A673 (cell line): ENCODE measurements at regions not wholly inside any gene's neighbourhood (a gene's known extent, or its start where the extent isn't known, plus 50 kb on each side); places are given as distances from the start of the nearest gene placed in this dataset.

ENCODE experiments used
- BruUV-seq: library from RNA; stranded (reverse); fragments of 400-500 nt; replicated peaks from 2 replicates; lab custom pipeline; 2021; lab: Mats Ljungman, UMichigan
- CTCF ChIA-PET: fragments of 300-600 bp; sonication (Branson Sonifier 250); formaldehyde crosslinking; loops from one replicate; lab custom pipeline; 2022; ENCODE audit warnings: antibody characterized with exemption; lab: Charles Lee
- POLR2A ChIA-PET: fragments of 300-600 bp; sonication (Branson Sonifier 250); formaldehyde crosslinking; loops from one replicate; lab custom pipeline; 2022; ENCODE audit warnings: antibody characterized with exemption; ENCODE audit not compliant: low non-redundant PET; lab: Charles Lee
- DNase-seq: peaks from one replicate; pipeline ENCODE4 v3.0.0-alpha.2; 2015; ENCODE audit warnings: low spot score
- H3K27ac ChIP-seq: fragments of 200-600 bp; sonication (generic); 2 replicates; pipeline ENCODE4 v1.5.1; 2016; ENCODE audit warnings: mixed run types, low read depth, mild to moderate bottlenecking, mixed read lengths, antibody characterized with exemption, low read length; ENCODE audit not compliant: poor library complexity, severe bottlenecking
- H3K27me3 ChIP-seq: fragments of 200-600 bp; sonication (generic); replicated peaks from 2 replicates; pipeline ENCODE4 v1.6.1; 2017; ENCODE audit warnings: mixed run types, low read depth, mild to moderate bottlenecking, mixed read lengths, antibody characterized with exemption, low read length; ENCODE audit not compliant: insufficient read depth, poor library complexity
- H3K36me3 ChIP-seq: fragments of 200-600 bp; sonication (generic); 2 replicates; pipeline ENCODE4 v1.6.1; 2016; ENCODE audit warnings: mixed run types, mild to moderate bottlenecking, mixed read lengths, antibody characterized with exemption, low read length; ENCODE audit not compliant: insufficient read depth, poor library complexity, severe bottlenecking
- H3K4me1 ChIP-seq: fragments of 200-600 bp; sonication (generic); 2 replicates; pipeline ENCODE4 v1.6.1; 2017; ENCODE audit warnings: mixed run types, mild to moderate bottlenecking, mixed read lengths, antibody characterized with exemption, low read length; ENCODE audit not compliant: insufficient read depth, poor library complexity, severe bottlenecking
- H3K4me3 ChIP-seq: fragments of 200-600 bp; sonication (generic); 2 replicates; pipeline ENCODE4 v1.5.1; 2016; ENCODE audit warnings: low read depth, mixed run types, mild to moderate bottlenecking, mixed read lengths, low read length; ENCODE audit not compliant: poor library complexity, severe bottlenecking
- H3K9me3 ChIP-seq: fragments of 200-600 bp; sonication (generic); 2 replicates; pipeline ENCODE4 v1.6.1; 2016; ENCODE audit warnings: mixed run types, low read depth, mild to moderate bottlenecking, mixed read lengths, antibody characterized with exemption, low read length; ENCODE audit not compliant: poor library complexity, severe bottlenecking
- CTCF ChIP-seq: fragments of 300-800, 200-600 bp; sonication (generic); conservative IDR thresholded peaks from 2 replicates; pipeline ENCODE4 v1.5.1; 2017; ENCODE audit warnings: low read depth, mild to moderate bottlenecking, antibody characterized with exemption, low read length, moderate library complexity, mixed read lengths
- EZH2 ChIP-seq: fragments of 200-600 bp; sonication (generic); IDR thresholded peaks from 2 replicates; pipeline ENCODE4 v1.6.1; 2017; ENCODE audit warnings: borderline replicate concordance, low read depth, mild to moderate bottlenecking, mixed read lengths, antibody characterized with exemption, low read length; ENCODE audit not compliant: poor library complexity, severe bottlenecking
- intact Hi-C: fragments of 100-400 bp; cut with micrococcal nuclease; formaldehyde crosslinking; loops from one replicate; pipeline ENCODE4 v1.10.0; 2022; ENCODE audit not compliant: unreplicated experiment

- no peaks in the 10 kb centered on the region for H3K36me3 ChIP-seq
- peaks cover 12% of the 10 kb centered on the region for H3K27me3 ChIP-seq
- H3K9me3 ChIP-seq: no peaks in the 10 kb centered on the region
- CTCF ChIA-PET: no interaction called here
- intact Hi-C loops: no loop called here
- DNase-seq: no peak
- TF ChIP-seq CTCF (no peak), EZH2 (no peak)
- no peaks in the 10 kb centered on the region for H3K4me1 ChIP-seq
- POLR2A ChIA-PET: no interaction called here
- no peak overlapping the region for H3K4me3 ChIP-seq
- H3K27ac ChIP-seq: no peak overlapping the region
- BruUV-seq: no TSS peak
Observed at GRCh38 chr10:128301051-128301450, 174.8 kb upstream of the MKI67 start.

GRCh38 chr10:128302808-128303207, 176.6 kb upstream of the MKI67 start:
- no peaks in the 10 kb centered on the region for H3K9me3 ChIP-seq

DNA sequence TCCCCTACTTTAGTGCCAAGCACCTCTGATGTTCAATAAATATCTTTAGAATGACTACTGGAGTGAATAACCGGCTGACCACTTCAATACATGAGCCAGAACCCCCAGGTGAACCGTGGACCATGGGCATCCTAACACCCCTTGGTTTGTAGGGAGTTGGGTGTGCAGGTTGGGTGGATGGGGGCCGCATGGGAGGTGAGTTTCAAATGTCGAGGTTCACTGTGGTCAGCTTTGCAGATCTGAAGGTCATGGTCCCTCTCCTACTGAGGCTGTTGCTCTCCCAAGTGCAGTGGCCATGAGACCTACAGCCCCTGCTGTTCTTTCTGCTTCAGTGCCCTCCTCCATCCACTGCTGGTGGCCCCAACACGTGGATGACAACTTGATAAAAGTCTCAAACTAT, 178.0 kb upstream of the MKI67 start:
- no peak for TF ChIP-seq EZH2
- TF ChIP-seq CTCF: no peak
- POLR2A ChIA-PET: no interaction called here
- no peak overlapping the region for H3K4me3 ChIP-seq
- no TSS peak for BruUV-seq
- intact Hi-C loops: no loop called here
- no peaks in the 10 kb centered on the region for H3K4me1 ChIP-seq
- H3K9me3 ChIP-seq: no peaks in the 10 kb centered on the region
- peaks cover 12% of the 10 kb centered on the region for H3K27me3 ChIP-seq
- DNase-seq: no peak
- no peaks in the 10 kb centered on the region for H3K36me3 ChIP-seq
- H3K27ac ChIP-seq: no peak overlapping the region
- CTCF ChIA-PET: interaction anchor here (0.5 kb wide), 1 partner anchor 578 kb away, joined by 3 read pairs; no protein-coding TSS in a partner anchor

More at GRCh38 chr10:128302808-128303207, 176.6 kb upstream of the MKI67 start:
- no peak for DNase-seq
- intact Hi-C loops: no loop called here
- Histone ChIP-seq H3K27me3 (peaks cover 12% of the 10 kb centered on the region), H3K36me3 (no peaks in the 10 kb centered on the region), H3K4me1 (no peaks in the 10 kb centered on the region), H3K4me3 (no peak overlapping the region), H3K27ac (no peak overlapping the region)
- no peak for TF ChIP-seq EZH2
- TF ChIP-seq CTCF: no peak
- ChIA-PET CTCF (no interaction called here), POLR2A (no interaction called here)
- BruUV-seq: no TSS peak
